D721Med (cell line): ENCODE measurements at regions not wholly inside any gene's neighbourhood (a gene's known extent, or its start where the extent isn't known, plus 50 kb on each side); places are given as distances from the start of the nearest gene placed in this dataset.

ENCODE experiments used
- DNase-seq: peaks from one replicate; pipeline ENCODE4 v3.0.0; 2011; ENCODE audit warnings: low spot score; ENCODE audit not compliant: insufficient read length
- FAIRE-seq: peaks from 2 replicates; lab custom pipeline; 2011; peaks lifted over from hg19 to GRCh38; lab: Jason Lieb, UNC
- TF ChIP-seq, protein P1 (sequence below): IDR thresholded peaks from 2 replicates; pipeline ENCODE4 v1.5.1; 2012; ENCODE audit warnings: mild to moderate bottlenecking, control low read depth; ENCODE audit not compliant: insufficient read depth; ENCODE audit errors: missing control alignments

DNA sequence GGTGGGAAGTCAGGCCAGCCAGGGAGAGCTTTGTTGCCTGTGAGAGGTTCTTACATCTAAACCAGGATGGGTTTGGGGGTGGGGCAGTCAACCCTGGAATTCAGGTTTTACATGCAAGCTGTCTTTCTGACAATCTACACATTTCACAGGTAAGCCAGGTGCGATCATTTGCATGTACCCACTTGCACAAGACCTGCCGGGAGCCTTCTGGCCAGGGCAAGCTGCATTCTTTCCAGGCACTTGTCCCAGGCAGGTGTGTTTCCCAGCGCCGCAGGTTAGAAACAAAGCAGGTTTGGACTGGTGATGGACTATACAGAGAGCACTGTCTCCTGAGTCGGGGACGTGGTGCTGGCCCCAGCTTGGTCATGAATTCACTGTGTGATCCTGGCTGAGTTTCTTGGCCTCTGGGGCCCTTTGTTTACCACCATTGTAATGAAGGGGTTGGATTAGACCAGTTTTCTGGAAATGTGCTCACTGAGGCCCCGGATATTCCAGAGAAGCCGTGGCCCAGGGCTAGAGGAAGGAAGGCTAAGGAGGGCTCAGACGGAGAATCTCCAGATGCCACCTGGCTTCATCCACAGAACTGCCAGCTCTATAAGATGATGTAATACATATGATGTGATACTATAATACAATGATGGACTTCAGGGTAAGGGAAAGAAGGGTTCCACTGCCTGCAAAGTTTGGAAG is 205.2 kb upstream of the SVIL start:
- TF ChIP-seq, protein P1, sequence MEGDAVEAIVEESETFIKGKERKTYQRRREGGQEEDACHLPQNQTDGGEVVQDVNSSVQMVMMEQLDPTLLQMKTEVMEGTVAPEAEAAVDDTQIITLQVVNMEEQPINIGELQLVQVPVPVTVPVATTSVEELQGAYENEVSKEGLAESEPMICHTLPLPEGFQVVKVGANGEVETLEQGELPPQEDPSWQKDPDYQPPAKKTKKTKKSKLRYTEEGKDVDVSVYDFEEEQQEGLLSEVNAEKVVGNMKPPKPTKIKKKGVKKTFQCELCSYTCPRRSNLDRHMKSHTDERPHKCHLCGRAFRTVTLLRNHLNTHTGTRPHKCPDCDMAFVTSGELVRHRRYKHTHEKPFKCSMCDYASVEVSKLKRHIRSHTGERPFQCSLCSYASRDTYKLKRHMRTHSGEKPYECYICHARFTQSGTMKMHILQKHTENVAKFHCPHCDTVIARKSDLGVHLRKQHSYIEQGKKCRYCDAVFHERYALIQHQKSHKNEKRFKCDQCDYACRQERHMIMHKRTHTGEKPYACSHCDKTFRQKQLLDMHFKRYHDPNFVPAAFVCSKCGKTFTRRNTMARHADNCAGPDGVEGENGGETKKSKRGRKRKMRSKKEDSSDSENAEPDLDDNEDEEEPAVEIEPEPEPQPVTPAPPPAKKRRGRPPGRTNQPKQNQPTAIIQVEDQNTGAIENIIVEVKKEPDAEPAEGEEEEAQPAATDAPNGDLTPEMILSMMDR, result no peak
- FAIRE-seq (no peak), DNase-seq (no peak)

DNA sequence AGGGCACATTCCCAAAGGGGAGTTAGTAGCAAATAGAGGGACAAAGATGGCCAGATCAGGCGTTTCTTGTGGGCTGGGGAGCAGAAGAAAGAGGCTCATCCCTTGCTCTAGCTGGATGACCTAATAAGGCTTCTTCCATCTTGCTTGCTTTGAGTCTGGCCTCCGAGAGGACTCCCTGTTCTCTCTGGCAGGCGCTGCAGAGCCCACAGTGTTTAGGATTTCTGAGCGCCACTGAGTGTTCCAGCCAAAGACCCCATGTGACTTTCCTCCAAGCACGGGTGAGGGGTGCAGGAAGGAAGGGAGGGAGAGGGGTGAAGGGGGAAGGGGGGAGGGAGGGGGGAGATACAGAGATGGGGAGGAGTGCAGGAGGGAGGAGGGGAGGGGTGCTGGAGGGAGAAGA is 203.8 kb upstream of the SVIL start:
- TF ChIP-seq, protein P1, result no peak
- FAIRE-seq, result no peak
- DNase-seq, result no peak

DNA sequence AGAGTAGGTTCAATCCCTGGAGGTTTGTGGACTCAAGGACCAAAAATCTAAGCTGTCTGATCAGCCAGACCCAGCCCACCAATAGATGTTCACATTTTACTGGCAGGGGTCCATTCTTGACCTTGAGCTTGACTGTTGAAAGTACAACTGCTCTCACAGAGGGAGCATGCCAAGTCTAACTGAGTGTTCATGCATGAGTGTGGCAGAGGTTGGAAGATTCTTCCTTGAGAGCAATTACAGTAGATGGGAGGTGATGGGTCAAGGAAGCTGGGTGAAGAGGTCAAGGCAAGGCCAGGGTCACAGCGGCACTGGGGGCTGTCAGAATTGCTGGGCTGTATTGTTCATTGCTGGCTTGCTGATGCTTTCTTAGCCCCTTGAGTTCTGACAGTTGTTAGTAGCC is 202.8 kb upstream of the SVIL start:
- FAIRE-seq, result no peak
- no peak for DNase-seq
- TF ChIP-seq, protein P1, result no peak

DNA sequence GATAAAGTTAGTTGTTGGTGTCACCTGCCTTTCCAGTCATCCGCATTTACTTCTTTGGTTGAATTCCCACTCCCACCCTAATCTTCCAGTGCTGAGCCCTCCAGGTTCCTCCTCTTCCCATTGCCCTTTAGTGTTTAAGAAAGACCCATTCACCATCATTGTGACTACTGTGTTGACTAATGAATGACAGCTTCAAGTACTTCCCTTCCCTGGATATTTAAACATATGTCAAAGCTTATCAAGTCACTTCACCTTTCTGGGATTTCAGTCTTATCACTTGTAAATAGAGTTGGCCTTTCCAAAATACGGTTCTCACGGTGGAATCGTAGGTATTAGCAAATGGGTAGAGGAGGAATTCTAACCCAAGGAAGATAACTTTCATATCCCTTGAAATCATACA is 201.6 kb upstream of the SVIL start:
- FAIRE-seq, result no peak
- DNase-seq, result no peak
- TF ChIP-seq, protein P1, result no peak

DNA sequence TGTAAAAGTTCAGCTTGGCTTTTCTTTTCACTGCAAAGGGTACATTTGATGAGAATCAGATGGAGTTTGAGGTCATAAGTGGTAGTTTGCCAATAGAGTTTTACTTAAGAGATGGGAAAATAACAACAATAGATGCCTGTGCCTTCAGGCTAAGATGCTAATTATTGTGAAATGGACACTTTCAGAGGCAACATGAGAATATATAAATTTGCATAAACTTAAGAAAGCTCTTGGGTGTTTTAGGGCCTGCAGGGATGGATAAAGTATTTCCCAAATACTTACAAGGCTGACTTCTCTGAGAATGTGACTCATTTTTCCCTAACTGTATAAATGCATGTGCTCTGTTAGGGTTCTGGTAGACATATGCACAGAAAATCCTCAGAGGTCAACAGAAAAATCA is 200.3 kb upstream of the SVIL start:
- FAIRE-seq (no peak), DNase-seq (no peak)
- TF ChIP-seq, protein P1, result no peak

DNA sequence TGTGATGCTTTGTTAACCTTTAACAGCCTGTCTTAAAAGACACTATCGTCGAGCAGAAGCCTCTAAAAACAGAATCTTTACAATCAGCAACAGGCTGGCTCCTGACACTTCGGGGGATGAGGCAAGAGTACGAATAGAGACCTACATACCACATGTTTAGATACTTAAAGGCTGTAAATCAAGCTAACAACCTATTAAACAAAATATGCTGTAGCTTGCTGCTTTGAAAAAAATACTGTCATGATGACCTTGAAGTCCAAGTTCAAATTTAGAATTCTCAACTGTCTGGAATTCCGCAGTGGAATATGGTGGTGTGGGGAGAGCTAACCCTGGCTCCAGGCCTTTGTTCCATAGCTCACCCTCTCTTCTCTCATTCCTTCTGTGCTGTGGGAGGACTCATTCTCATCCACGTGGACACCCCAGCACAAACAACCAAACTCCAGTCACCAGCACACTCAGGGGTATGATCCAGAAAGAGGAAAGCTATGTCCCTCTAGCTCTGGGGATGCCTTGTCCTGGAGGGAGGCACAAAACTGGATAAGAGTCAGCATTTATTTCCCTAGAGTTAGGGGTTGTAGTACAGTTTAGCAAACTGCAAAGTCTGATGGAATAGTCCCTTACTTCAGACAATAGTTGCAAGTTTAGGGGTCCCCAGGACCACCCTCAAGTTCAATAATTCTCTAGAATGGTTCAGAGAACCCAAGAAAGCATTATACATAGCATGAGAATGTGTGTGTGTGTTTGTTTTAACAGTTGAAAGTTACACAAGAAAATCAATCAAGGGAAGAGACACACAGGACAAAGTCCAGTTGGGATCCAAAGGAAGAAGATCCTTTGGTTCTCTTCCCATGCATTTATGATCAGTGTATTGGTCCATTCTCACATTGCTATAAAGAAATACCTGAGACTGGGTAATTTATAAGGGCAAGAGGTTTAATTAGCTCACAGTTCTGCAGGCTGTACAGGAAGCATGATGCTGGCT is 196.1 kb upstream of the SVIL start:
- FAIRE-seq (no peak), DNase-seq (no peak)
- TF ChIP-seq, protein P1, result no peak
